Pancreas (tissue), 10 donors: ENCODE measurements at regions not wholly inside any gene's neighbourhood (a gene's known extent, or its start where the extent isn't known, plus 50 kb on each side); places are given as distances from the start of the nearest gene placed in this dataset.

Experiments used
- ATAC-seq, 4 donors: fragments of 200-7000 bp; cut with Tn5 transposase; one replicate each; pipeline versions ENCODE4 v1.8.0 to v1.9.1; 2020; ENCODE audit warnings: mild to moderate bottlenecking in 4 of 4, moderate library complexity in 4 of 4
- DNase-seq, 6 donors: peaks; one replicate each; pipeline ENCODE4 v3.0.0-alpha.2; 2020
- FAIRE-seq: peaks from 2 replicates; lab custom pipeline; 2012; peaks lifted over from hg19 to GRCh38; lab: Jason Lieb, UNC
- H3K27ac ChIP-seq, 4 donors: fragments of 200-600 bp; sonication (generic); 1 replicate in 3 of 4; 2 replicates in 1 of 4; pipeline versions ENCODE4 v1.5.0 to v1.8.0; 2020
- H3K27me3 ChIP-seq, 4 donors: fragments of 200-600 bp; one replicate each; pipeline ENCODE4 v1.8.0; 2021
- H3K36me3 ChIP-seq, 3 donors: fragments of 200-600 bp; sonication (generic) in 1 of 3; one replicate each; pipeline versions ENCODE4 v1.5.0 to v1.8.0; 2020 to 2021
- H3K4me1 ChIP-seq, 3 donors: fragments of 200-600 bp; one replicate each; pipeline ENCODE4 v1.8.0; 2021
- H3K4me3 ChIP-seq, 4 donors: fragments of 200-600 bp; sonication (generic) in 2 of 4; one replicate each; pipeline versions ENCODE4 v1.5.0 to v1.8.0; 2020 to 2021
- H3K9me3 ChIP-seq, 4 donors: fragments of 200-600 bp; one replicate each; pipeline ENCODE4 v1.8.0; 2021
- WGBS, 2 donors: extraction: QIAGEN DNeasy Blood & Tissue Kit; methylation state at CpG; one replicate each; pipeline ENCODE4 v1.1.7; 2013; 5-methylcytosine and 5-hydroxymethylcytosine counted together
- intact Hi-C, 3 donors: fragments of 100-400 bp; cut with DNase I; formaldehyde crosslinking; loops; one replicate each; pipeline versions ENCODE4 v1.11.1 to v1.14.2; 2022
- TF ChIP-seq, protein P1 (sequence below), 4 donors: fragments of 200-600 bp; sonication (generic) in 3 of 4; IDR thresholded peaks; one replicate each; pipeline versions ENCODE4 v1.5.0 to v1.8.0; 2021; ENCODE audit warnings: antibody characterized with exemption in 4 of 4
- donor health status: healthy with polysubstance abuse.
- donor health status: DM: no; HTN: no; CAD: no; lungs with moderate emphysema.
- donor health status: DM: no; HTN: no; CAD: no.
- donor health status: control.
- donor health status: control.
- donor health status: Bipolar disorder and iron deficiency.
- donor health status: DM: yes; HTN: yes; CAD: no.
- donor health status: DM: no; HTN: no; CAD: no.
- donor health status: DM: no; HTN: no; CAD: no.
- donor health status: DM: yes; HTN: yes; CAD: no.

DNA sequence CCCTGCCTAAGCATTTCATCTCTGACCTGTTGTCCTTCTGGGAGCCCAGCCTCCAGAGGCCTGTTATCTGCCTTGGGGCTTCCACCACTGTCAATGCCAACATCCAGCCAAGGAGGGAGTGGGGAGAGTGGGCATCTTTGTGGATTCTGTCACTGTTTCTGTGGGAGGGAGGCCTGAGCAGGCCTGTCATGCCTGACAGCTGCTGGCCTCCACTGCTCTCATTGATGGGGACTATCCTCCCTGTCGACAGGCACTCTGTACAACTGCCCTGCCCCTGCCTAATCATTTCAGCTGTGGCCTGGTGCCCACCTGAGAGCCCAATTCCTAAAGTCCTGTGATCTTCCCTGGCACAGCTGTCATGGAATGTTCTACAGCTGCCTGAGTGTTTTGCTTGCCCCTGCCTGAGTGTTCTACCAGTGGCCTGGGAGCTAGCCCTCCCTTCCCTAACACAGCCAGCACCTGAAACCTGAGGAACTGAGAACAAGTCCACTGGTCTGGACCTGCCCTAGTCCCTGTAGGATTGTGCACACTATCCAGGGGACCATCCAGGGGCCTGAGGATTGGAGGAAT, 145.3 kb downstream of the FAM83B start:
- H3K4me1 ChIP-seq: no peaks in the 10 kb centered on the region
- FAIRE-seq (no peak), ATAC-seq (no peak), DNase-seq (peak in 1 of 6 donors; percentile 16)
- intact Hi-C loops: no loop called here
- no peaks in the 10 kb centered on the region for H3K9me3 ChIP-seq
- no peak overlapping the region for H3K4me3 ChIP-seq
- 84 to 89% methylated on average over 1 of the region's 1 CpG for WGBS, 2 donors
- TF ChIP-seq, protein P1, sequence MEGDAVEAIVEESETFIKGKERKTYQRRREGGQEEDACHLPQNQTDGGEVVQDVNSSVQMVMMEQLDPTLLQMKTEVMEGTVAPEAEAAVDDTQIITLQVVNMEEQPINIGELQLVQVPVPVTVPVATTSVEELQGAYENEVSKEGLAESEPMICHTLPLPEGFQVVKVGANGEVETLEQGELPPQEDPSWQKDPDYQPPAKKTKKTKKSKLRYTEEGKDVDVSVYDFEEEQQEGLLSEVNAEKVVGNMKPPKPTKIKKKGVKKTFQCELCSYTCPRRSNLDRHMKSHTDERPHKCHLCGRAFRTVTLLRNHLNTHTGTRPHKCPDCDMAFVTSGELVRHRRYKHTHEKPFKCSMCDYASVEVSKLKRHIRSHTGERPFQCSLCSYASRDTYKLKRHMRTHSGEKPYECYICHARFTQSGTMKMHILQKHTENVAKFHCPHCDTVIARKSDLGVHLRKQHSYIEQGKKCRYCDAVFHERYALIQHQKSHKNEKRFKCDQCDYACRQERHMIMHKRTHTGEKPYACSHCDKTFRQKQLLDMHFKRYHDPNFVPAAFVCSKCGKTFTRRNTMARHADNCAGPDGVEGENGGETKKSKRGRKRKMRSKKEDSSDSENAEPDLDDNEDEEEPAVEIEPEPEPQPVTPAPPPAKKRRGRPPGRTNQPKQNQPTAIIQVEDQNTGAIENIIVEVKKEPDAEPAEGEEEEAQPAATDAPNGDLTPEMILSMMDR (IDR thresholded peaks at IDR 0.05): no peak
- no peak overlapping the region for H3K27ac ChIP-seq
- H3K27me3 ChIP-seq: no peaks in the 10 kb centered on the region
- no peaks in the 10 kb centered on the region for H3K36me3 ChIP-seq

DNA sequence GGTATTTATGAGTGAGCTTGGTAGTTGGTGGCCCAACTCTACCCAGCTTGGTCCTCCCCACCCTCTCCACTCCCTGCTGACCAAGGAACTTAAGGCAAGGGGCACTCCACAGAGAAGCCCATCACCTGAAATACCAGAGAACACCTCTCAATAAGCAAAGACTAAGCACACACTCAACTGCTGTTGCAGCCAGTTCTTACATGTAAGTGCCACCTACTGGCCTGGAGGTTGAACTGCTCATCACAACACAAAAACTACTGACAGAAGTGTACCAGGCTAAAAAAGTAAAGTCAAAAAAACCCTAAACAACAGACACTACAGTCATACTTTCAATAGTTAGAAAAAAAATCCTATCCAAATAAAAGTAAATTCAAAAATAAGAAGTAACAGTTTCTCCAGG, 146.2 kb downstream of the FAM83B start:
- Histone ChIP-seq H3K4me3 (no peak overlapping the region), H3K27me3 (no peaks in the 10 kb centered on the region), H3K36me3 (no peaks in the 10 kb centered on the region), H3K4me1 (no peaks in the 10 kb centered on the region), H3K9me3 (no peaks in the 10 kb centered on the region), H3K27ac (no peak overlapping the region)
- FAIRE-seq (no peak), ATAC-seq (no peak), DNase-seq (no peak)
- intact Hi-C loops: no loop called here
- TF ChIP-seq, protein P1 (IDR thresholded peaks at IDR 0.05): no peak

DNA sequence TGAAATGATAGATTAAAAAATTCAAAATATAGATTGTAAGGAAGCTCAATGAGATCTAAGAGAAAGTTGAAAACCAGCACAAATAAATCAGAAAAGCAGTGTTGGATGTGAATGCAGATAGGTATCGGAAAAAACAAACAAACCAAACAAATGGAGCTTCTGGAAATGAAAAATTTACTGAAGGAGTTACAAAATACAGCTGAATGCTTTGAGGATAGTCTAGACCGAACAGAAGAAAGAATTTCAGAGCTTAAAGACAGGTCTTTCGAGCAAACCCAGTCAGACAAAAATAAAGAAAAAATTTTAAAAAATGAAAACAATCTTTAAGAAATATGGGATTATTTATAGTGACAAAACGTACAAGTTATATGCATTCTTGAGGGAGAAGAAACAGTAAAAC, 146.7 kb downstream of the FAM83B start:
- Histone ChIP-seq H3K27ac (no peak overlapping the region), H3K36me3 (no peaks in the 10 kb centered on the region), H3K4me1 (no peaks in the 10 kb centered on the region), H3K9me3 (no peaks in the 10 kb centered on the region), H3K4me3 (no peak overlapping the region), H3K27me3 (no peaks in the 10 kb centered on the region)
- TF ChIP-seq, protein P1 (IDR thresholded peaks at IDR 0.05): no peak
- intact Hi-C loops: no loop called here
- no peak for ATAC-seq
- WGBS, 2 donors: 83 to 89% methylated on average over 4 of the region's 4 CpGs
- DNase-seq: no peak
- FAIRE-seq: no peak

DNA sequence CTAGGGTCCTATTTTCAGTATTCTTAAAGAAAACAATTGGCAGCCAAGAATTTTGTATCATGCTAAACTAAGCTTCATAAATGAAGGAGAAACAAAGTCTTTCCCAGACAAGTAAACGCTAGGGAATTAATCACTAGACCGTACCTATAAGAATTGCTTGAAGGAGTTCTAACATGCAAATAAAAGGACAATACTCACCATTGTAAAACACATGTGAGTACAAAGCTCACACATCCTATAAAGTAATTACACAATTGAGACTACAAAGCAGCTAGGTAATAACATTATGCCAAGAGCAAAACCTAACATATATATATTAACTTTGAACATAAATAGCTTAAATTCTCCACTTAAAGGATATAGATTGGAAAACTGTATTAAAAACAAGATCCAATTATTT, 147.4 kb downstream of the FAM83B start:
- WGBS, 2 donors: 88 to 89% methylated on average over 2 of the region's 2 CpGs
- no peaks in the 10 kb centered on the region for H3K36me3 ChIP-seq

DNA sequence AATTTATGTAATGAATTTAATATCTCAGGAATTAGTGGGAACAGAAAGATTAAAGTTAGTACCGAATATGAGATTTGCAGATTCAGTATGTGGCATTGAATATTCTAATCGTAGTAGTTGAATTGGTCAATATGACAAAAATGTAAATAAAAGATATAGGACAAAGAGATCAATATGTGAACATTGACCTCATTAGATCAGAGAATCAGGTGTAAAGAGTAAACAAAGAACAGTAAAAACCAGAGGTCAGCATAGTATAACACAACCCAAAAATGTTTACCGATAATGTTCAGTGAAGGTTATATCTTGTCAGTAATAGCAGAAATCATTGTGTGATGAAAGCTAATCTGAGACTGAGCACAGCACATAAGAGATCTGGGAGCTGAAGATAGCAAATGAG, 152.0 kb downstream of the FAM83B start:
- WGBS, 2 donors: 36 to 39% methylated on average over 3 of the region's 3 CpGs
- no peak for FAIRE-seq

More for the DNA sequence above, 147.4 kb downstream of the FAM83B start:
- TF ChIP-seq, protein P1 (IDR thresholded peaks at IDR 0.05): no peak
- Histone ChIP-seq H3K27ac (no peak overlapping the region), H3K4me1 (no peaks in the 10 kb centered on the region), H3K4me3 (no peak overlapping the region), H3K27me3 (no peaks in the 10 kb centered on the region), H3K9me3 (no peaks in the 10 kb centered on the region)
- ATAC-seq (no peak), FAIRE-seq (no peak), DNase-seq (no peak)
- intact Hi-C loops: no loop called here

More for the DNA sequence above, 152.0 kb downstream of the FAM83B start:
- no peaks in the 10 kb centered on the region for H3K36me3 ChIP-seq
- ATAC-seq (no peak), DNase-seq (no peak)
- H3K9me3 ChIP-seq: no peaks in the 10 kb centered on the region
- intact Hi-C loops: no loop called here
- TF ChIP-seq, protein P1 (IDR thresholded peaks at IDR 0.05): no peak
- no peak overlapping the region for H3K27ac ChIP-seq
- no peaks in the 10 kb centered on the region for H3K27me3 ChIP-seq
- no peaks in the 10 kb centered on the region for H3K4me1 ChIP-seq
- no peak overlapping the region for H3K4me3 ChIP-seq
